ENCODE measurements at regions not wholly inside any gene's neighbourhood (a gene's known extent, or its start where the extent isn't known, plus 50 kb on each side); places are given as distances from the start of the nearest gene placed in this dataset.

GRCh38 chr6:56865081-56865875 is 89.6 kb upstream of the BEND6 start:
- no peak for ATAC-seq (ENCODE audit: low read depth)
- CTCF ChIA-PET: no interaction called here
- peaks cover 5% of the 10 kb centered on the region for H3K27me3 Mint-ChIP-seq

GRCh38 chr6:56864171-56864616 is 90.7 kb upstream of the BEND6 start:
- ChIA-PET POLR2A (no interaction called here), CTCF (no interaction called here)
- no peak for DNase-seq
- TF ChIP-seq, protein P1, sequence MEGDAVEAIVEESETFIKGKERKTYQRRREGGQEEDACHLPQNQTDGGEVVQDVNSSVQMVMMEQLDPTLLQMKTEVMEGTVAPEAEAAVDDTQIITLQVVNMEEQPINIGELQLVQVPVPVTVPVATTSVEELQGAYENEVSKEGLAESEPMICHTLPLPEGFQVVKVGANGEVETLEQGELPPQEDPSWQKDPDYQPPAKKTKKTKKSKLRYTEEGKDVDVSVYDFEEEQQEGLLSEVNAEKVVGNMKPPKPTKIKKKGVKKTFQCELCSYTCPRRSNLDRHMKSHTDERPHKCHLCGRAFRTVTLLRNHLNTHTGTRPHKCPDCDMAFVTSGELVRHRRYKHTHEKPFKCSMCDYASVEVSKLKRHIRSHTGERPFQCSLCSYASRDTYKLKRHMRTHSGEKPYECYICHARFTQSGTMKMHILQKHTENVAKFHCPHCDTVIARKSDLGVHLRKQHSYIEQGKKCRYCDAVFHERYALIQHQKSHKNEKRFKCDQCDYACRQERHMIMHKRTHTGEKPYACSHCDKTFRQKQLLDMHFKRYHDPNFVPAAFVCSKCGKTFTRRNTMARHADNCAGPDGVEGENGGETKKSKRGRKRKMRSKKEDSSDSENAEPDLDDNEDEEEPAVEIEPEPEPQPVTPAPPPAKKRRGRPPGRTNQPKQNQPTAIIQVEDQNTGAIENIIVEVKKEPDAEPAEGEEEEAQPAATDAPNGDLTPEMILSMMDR (IDR thresholded peaks at IDR 0.05): no peak
- no peak overlapping the region for H3K4me3 Mint-ChIP-seq
- intact Hi-C loops (cut with micrococcal nuclease): no loop called here
- H3K36me3 Mint-ChIP-seq (ENCODE audit: low read depth): no peaks in the 10 kb centered on the region
- H3K9me3 Mint-ChIP-seq: no peaks in the 10 kb centered on the region
- H3K27me3 Mint-ChIP-seq: peaks cover 6% of the 10 kb centered on the region
- H3K27ac Mint-ChIP-seq: no peak overlapping the region
- no peak for ATAC-seq (ENCODE audit: low read depth)
- H3K4me1 Mint-ChIP-seq: no peaks in the 10 kb centered on the region

More at GRCh38 chr6:56865081-56865875, 89.6 kb upstream of the BEND6 start:
- Mint-ChIP-seq H3K4me1 (no peaks in the 10 kb centered on the region), H3K9me3 (no peaks in the 10 kb centered on the region), H3K36me3 (ENCODE audit: low read depth) (no peaks in the 10 kb centered on the region), H3K4me3 (no peak overlapping the region), H3K27ac (no peak overlapping the region)
- POLR2A ChIA-PET: no interaction called here
- no peak for DNase-seq
- TF ChIP-seq, protein P1 (IDR thresholded peaks at IDR 0.05): no peak
- intact Hi-C loops (cut with micrococcal nuclease): no loop called here

DNA sequence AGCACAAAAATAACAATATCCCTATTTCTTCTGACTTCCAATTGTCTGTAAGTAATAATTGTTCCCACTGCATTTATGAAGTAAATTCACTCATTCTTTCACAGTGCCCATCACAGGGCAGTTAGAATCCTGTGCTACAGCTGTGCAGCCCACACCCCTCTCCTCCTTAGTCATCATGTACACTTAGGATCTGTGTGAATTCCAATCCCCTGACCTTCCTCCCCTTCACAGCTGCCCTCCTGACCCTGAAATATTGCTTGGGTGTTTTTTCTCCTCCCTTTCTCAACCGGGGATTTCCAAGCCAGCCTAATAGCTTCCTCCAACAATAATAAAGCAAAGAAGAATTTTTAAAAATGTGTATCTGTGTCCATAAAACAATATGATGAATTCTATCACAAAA is 91.5 kb upstream of the BEND6 start:
- CTCF ChIA-PET: no interaction called here
- no peak for DNase-seq
- POLR2A ChIA-PET: no interaction called here
- Mint-ChIP-seq H3K36me3 (ENCODE audit: low read depth) (no peaks in the 10 kb centered on the region), H3K4me3 (no peak overlapping the region), H3K4me1 (no peaks in the 10 kb centered on the region), H3K27me3 (peaks cover 5% of the 10 kb centered on the region), H3K27ac (no peak overlapping the region), H3K9me3 (no peaks in the 10 kb centered on the region)
- TF ChIP-seq, protein P1 (IDR thresholded peaks at IDR 0.05): no peak
- no peak for ATAC-seq (ENCODE audit: low read depth)
- intact Hi-C loops (cut with micrococcal nuclease): no loop called here

GRCh38 chr6:56862415-56863175 is 92.3 kb upstream of the BEND6 start:
- no peaks in the 10 kb centered on the region for H3K9me3 Mint-ChIP-seq
- no peak overlapping the region for H3K4me3 Mint-ChIP-seq
- DNase-seq (no peak), ATAC-seq (ENCODE audit: low read depth) (no peak)
- POLR2A ChIA-PET: no interaction called here
- no peaks in the 10 kb centered on the region for H3K36me3 Mint-ChIP-seq (ENCODE audit: low read depth)
- no peak overlapping the region for H3K27ac Mint-ChIP-seq
- H3K4me1 Mint-ChIP-seq: no peaks in the 10 kb centered on the region
- intact Hi-C loops (cut with micrococcal nuclease): no loop called here
- CTCF ChIA-PET: no interaction called here
- H3K27me3 Mint-ChIP-seq: peaks cover 5% of the 10 kb centered on the region
- TF ChIP-seq, protein P1 (IDR thresholded peaks at IDR 0.05): no peak

GRCh38 chr6:56860475-56860874 is 94.4 kb upstream of the BEND6 start:
- no peaks in the 10 kb centered on the region for H3K4me1 Mint-ChIP-seq
- peaks cover 10% of the 10 kb centered on the region for H3K27me3 Mint-ChIP-seq
- no peak overlapping the region for H3K27ac Mint-ChIP-seq
- no peak overlapping the region for H3K4me3 Mint-ChIP-seq
- CTCF ChIA-PET: no interaction called here
- POLR2A ChIA-PET: no interaction called here
- intact Hi-C loops (cut with micrococcal nuclease): no loop called here
- TF ChIP-seq, protein P1 (IDR thresholded peaks at IDR 0.05): no peak
- DNase-seq (no peak), ATAC-seq (ENCODE audit: low read depth) (no peak)
- H3K36me3 Mint-ChIP-seq (ENCODE audit: low read depth): no peaks in the 10 kb centered on the region
- no peaks in the 10 kb centered on the region for H3K9me3 Mint-ChIP-seq
